T-helper 17 cell (primary cell): ENCODE measurements at regions not wholly inside any gene's neighbourhood (a gene's known extent, or its start where the extent isn't known, plus 50 kb on each side); places are given as distances from the start of the nearest gene placed in this dataset.

Experiments
- ATAC-seq: fragments of 150-1000 bp; cut with Tn5 transposase; 2 replicates; pipeline ENCODE4 v1.10.0; 2021; ENCODE audit warnings: mild to moderate bottlenecking, moderate library complexity
- DNase-seq, 3 donors: peaks; one replicate each; pipeline versions ENCODE4 v3.0.0 to v3.0.0-alpha.2; 2020 to 2021
- H3K9me3 ChIP-seq: one replicate; pipeline ENCODE4 v1.7.0; 2013; ENCODE audit warnings: low read length, mild to moderate bottlenecking; ENCODE audit not compliant: control insufficient read depth, poor library complexity, severe bottlenecking
- H3K27ac Mint-ChIP-seq: one replicate; pipeline ENCODE4 v1.8.0; 2022; ENCODE audit warnings: mild to moderate bottlenecking, moderate library complexity, mixed read lengths
- H3K27me3 Mint-ChIP-seq: one replicate; pipeline ENCODE4 v1.8.0; 2022; ENCODE audit warnings: mixed read lengths
- H3K36me3 Mint-ChIP-seq: one replicate; pipeline ENCODE4 v1.8.0; 2022; ENCODE audit warnings: low read depth, mixed read lengths
- H3K4me1 Mint-ChIP-seq: one replicate; pipeline ENCODE4 v1.8.0; 2022; ENCODE audit warnings: mild to moderate bottlenecking, mixed read lengths
- H3K4me3 Mint-ChIP-seq: one replicate; pipeline ENCODE4 v1.8.0; 2022; ENCODE audit warnings: mild to moderate bottlenecking, moderate library complexity, mixed read lengths

GRCh38 chr6:1240766-1241318, 71.1 kb upstream of the FOXQ1 start:
- ATAC-seq (no peak), DNase-seq (no peak)
- no peaks in the 10 kb centered on the region for H3K9me3 ChIP-seq
- no peak overlapping the region for H3K27ac Mint-ChIP-seq
- no peak overlapping the region for H3K4me3 Mint-ChIP-seq
- H3K27me3 Mint-ChIP-seq, result peaks cover 34% of the 10 kb centered on the region
- H3K36me3 Mint-ChIP-seq, result no peaks in the 10 kb centered on the region
- H3K4me1 Mint-ChIP-seq, result no peaks in the 10 kb centered on the region

GRCh38 chr6:1239805-1240204, 72.1 kb upstream of the FOXQ1 start:
- ATAC-seq (no peak), DNase-seq (no peak)
- H3K4me1 Mint-ChIP-seq, result no peaks in the 10 kb centered on the region
- no peak overlapping the region for H3K27ac Mint-ChIP-seq
- no peaks in the 10 kb centered on the region for H3K36me3 Mint-ChIP-seq
- H3K4me3 Mint-ChIP-seq, result no peak overlapping the region
- H3K9me3 ChIP-seq, result no peaks in the 10 kb centered on the region
- peaks cover 34% of the 10 kb centered on the region for H3K27me3 Mint-ChIP-seq

- H3K9me3 ChIP-seq, result no peaks in the 10 kb centered on the region
- Mint-ChIP-seq H3K36me3 (no peaks in the 10 kb centered on the region), H3K4me3 (no peak overlapping the region), H3K27me3 (peaks cover 39% of the 10 kb centered on the region), H3K27ac (no peak overlapping the region), H3K4me1 (no peaks in the 10 kb centered on the region)
- DNase-seq (no peak), ATAC-seq (no peak)
Measured at GRCh38 chr6:1238040-1238439, 73.9 kb upstream of the FOXQ1 start.

- no peak overlapping the region for H3K4me3 Mint-ChIP-seq
- H3K9me3 ChIP-seq, result no peaks in the 10 kb centered on the region
- no peak for DNase-seq
- no peak overlapping the region for H3K27ac Mint-ChIP-seq
- H3K36me3 Mint-ChIP-seq, result no peaks in the 10 kb centered on the region
- H3K4me1 Mint-ChIP-seq, result no peaks in the 10 kb centered on the region
- H3K27me3 Mint-ChIP-seq, result peaks cover 39% of the 10 kb centered on the region
- ATAC-seq, result no peak
Measured at GRCh38 chr6:1237636-1238035, 74.3 kb upstream of the FOXQ1 start.

GRCh38 chr6:1235825-1236224, 76.1 kb upstream of the FOXQ1 start:
- no peak for DNase-seq
- no peaks in the 10 kb centered on the region for H3K9me3 ChIP-seq
- peaks cover 54% of the 10 kb centered on the region for H3K27me3 Mint-ChIP-seq
- H3K36me3 Mint-ChIP-seq, result no peaks in the 10 kb centered on the region
- H3K4me1 Mint-ChIP-seq, result no peaks in the 10 kb centered on the region
- no peak overlapping the region for H3K4me3 Mint-ChIP-seq
- no peak for ATAC-seq
- H3K27ac Mint-ChIP-seq, result no peak overlapping the region

GRCh38 chr6:1233924-1234323, 78.0 kb upstream of the FOXQ1 start:
- no peak for ATAC-seq
- Mint-ChIP-seq H3K36me3 (no peaks in the 10 kb centered on the region), H3K4me1 (no peaks in the 10 kb centered on the region), H3K27ac (no peak overlapping the region), H3K27me3 (peaks cover 57% of the 10 kb centered on the region), H3K4me3 (no peak overlapping the region)
- DNase-seq, result no peak
- H3K9me3 ChIP-seq, result no peaks in the 10 kb centered on the region

- no peaks in the 10 kb centered on the region for H3K9me3 ChIP-seq
- H3K4me1 Mint-ChIP-seq, result no peaks in the 10 kb centered on the region
- H3K27ac Mint-ChIP-seq, result no peak overlapping the region
- H3K27me3 Mint-ChIP-seq, result peaks cover 53% of the 10 kb centered on the region
- no peaks in the 10 kb centered on the region for H3K36me3 Mint-ChIP-seq
- H3K4me3 Mint-ChIP-seq, result no peak overlapping the region
- DNase-seq (no peak), ATAC-seq (no peak)
Measured at GRCh38 chr6:1232578-1232977, 79.3 kb upstream of the FOXQ1 start.

- no peaks in the 10 kb centered on the region for H3K36me3 Mint-ChIP-seq
- no peak overlapping the region for H3K27ac Mint-ChIP-seq
- no peaks in the 10 kb centered on the region for H3K9me3 ChIP-seq
- H3K4me3 Mint-ChIP-seq, result no peak overlapping the region
- DNase-seq (no peak), ATAC-seq (no peak)
- H3K4me1 Mint-ChIP-seq, result no peaks in the 10 kb centered on the region
- H3K27me3 Mint-ChIP-seq, result peaks cover 47% of the 10 kb centered on the region
Measured at GRCh38 chr6:1231941-1232340, 80.0 kb upstream of the FOXQ1 start.

GRCh38 chr6:1230689-1231605, 81.0 kb upstream of the FOXQ1 start:
- Mint-ChIP-seq H3K36me3 (no peaks in the 10 kb centered on the region), H3K27me3 (peaks cover 57% of the 10 kb centered on the region), H3K4me1 (no peaks in the 10 kb centered on the region), H3K27ac (no peak overlapping the region), H3K4me3 (no peak overlapping the region)
- H3K9me3 ChIP-seq, result no peaks in the 10 kb centered on the region
- ATAC-seq (no peak), DNase-seq (no peak)

- H3K36me3 Mint-ChIP-seq, result no peaks in the 10 kb centered on the region
- no peak for DNase-seq
- no peak overlapping the region for H3K27ac Mint-ChIP-seq
- H3K4me1 Mint-ChIP-seq, result no peaks in the 10 kb centered on the region
- peaks cover 60% of the 10 kb centered on the region for H3K27me3 Mint-ChIP-seq
- no peak overlapping the region for H3K4me3 Mint-ChIP-seq
- no peak for ATAC-seq
- H3K9me3 ChIP-seq, result no peaks in the 10 kb centered on the region
Measured at GRCh38 chr6:1230281-1230680, 81.6 kb upstream of the FOXQ1 start.

GRCh38 chr6:1229808-1230207, 82.1 kb upstream of the FOXQ1 start:
- no peak overlapping the region for H3K27ac Mint-ChIP-seq
- H3K4me1 Mint-ChIP-seq, result no peaks in the 10 kb centered on the region
- ATAC-seq (no peak), DNase-seq (no peak)
- no peaks in the 10 kb centered on the region for H3K36me3 Mint-ChIP-seq
- no peaks in the 10 kb centered on the region for H3K9me3 ChIP-seq
- no peak overlapping the region for H3K4me3 Mint-ChIP-seq
- peaks cover 63% of the 10 kb centered on the region for H3K27me3 Mint-ChIP-seq

- H3K27ac Mint-ChIP-seq, result no peak overlapping the region
- H3K36me3 Mint-ChIP-seq, result no peaks in the 10 kb centered on the region
- no peak for ATAC-seq
- H3K4me1 Mint-ChIP-seq, result no peaks in the 10 kb centered on the region
- H3K4me3 Mint-ChIP-seq, result no peak overlapping the region
- peaks cover 61% of the 10 kb centered on the region for H3K27me3 Mint-ChIP-seq
- DNase-seq, result no peak
- no peaks in the 10 kb centered on the region for H3K9me3 ChIP-seq
Measured at GRCh38 chr6:1229301-1229700, 82.6 kb upstream of the FOXQ1 start.

- Mint-ChIP-seq H3K4me1 (no peaks in the 10 kb centered on the region), H3K4me3 (no peak overlapping the region), H3K27ac (no peak overlapping the region), H3K27me3 (peaks cover 56% of the 10 kb centered on the region), H3K36me3 (no peaks in the 10 kb centered on the region)
- DNase-seq (no peak), ATAC-seq (no peak)
- no peaks in the 10 kb centered on the region for H3K9me3 ChIP-seq
Measured at GRCh38 chr6:1228754-1229191, 83.1 kb upstream of the FOXQ1 start.
